ENCODE measurements at regions not wholly inside any gene's neighbourhood (a gene's known extent, or its start where the extent isn't known, plus 50 kb on each side); places are given as distances from the start of the nearest gene placed in this dataset.

GRCh38 chr2:34909992-34910705 is 1311.0 kb upstream of the FAM98A start:
- no peak for DNase-seq

- no peak for DNase-seq
These were observed 1308.7 kb upstream of the FAM98A start for GRCh38 chr2:34907812-34908211.

- no peak for DNase-seq
These were observed 1302.6 kb upstream of the FAM98A start for GRCh38 chr2:34901739-34902138.

GRCh38 chr2:34899079-34899478 is 1300.0 kb upstream of the FAM98A start:
- DNase-seq = no peak

GRCh38 chr2:34892766-34893165 is 1293.7 kb upstream of the FAM98A start:
- DNase-seq = no peak

GRCh38 chr2:34892256-34892655 is 1293.2 kb upstream of the FAM98A start:
- no peak for DNase-seq

- DNase-seq = no peak
These were observed 1276.1 kb upstream of the FAM98A start for GRCh38 chr2:34875091-34875745.

- no peak for DNase-seq
These were observed 1254.5 kb upstream of the FAM98A start for GRCh38 chr2:34853646-34854045.

- DNase-seq = no peak
These were observed 1252.7 kb upstream of the FAM98A start for GRCh38 chr2:34851804-34852203.

GRCh38 chr2:34849827-34850226 is 1250.7 kb upstream of the FAM98A start:
- no peak for DNase-seq

- DNase-seq = no peak
These were observed 1249.6 kb upstream of the FAM98A start for GRCh38 chr2:34848691-34849090.

GRCh38 chr2:34848132-34848531 is 1249.0 kb upstream of the FAM98A start:
- DNase-seq = no peak

GRCh38 chr2:34844629-34845028 is 1245.5 kb upstream of the FAM98A start:
- no peak for DNase-seq

- no peak for DNase-seq
These were observed 1239.3 kb upstream of the FAM98A start for GRCh38 chr2:34838408-34838807.

GRCh38 chr2:34836361-34836760 is 1237.3 kb upstream of the FAM98A start:
- DNase-seq = no peak

GRCh38 chr2:34831096-34831495 is 1232.0 kb upstream of the FAM98A start:
- no peak for DNase-seq

GRCh38 chr2:34828481-34828880 is 1229.4 kb upstream of the FAM98A start:
- no peak for DNase-seq

- no peak for DNase-seq
These were observed 1228.3 kb upstream of the FAM98A start for GRCh38 chr2:34827398-34827797.

GRCh38 chr2:34825686-34826085 is 1226.6 kb upstream of the FAM98A start:
- DNase-seq = no peak

GRCh38 chr2:34822616-34823015 is 1223.5 kb upstream of the FAM98A start:
- no peak for DNase-seq

- no peak for DNase-seq
These were observed 1216.1 kb upstream of the FAM98A start for GRCh38 chr2:34815052-34815741.

GRCh38 chr2:34810456-34810855 is 1211.4 kb upstream of the FAM98A start:
- DNase-seq = no peak

GRCh38 chr2:34808426-34808825 is 1209.3 kb upstream of the FAM98A start:
- no peak for DNase-seq

- no peak for DNase-seq
These were observed 1207.8 kb upstream of the FAM98A start for GRCh38 chr2:34806891-34807290.

All from activated T-cell treated with anti-CD3 and anti-CD28 coated beads, Interleukin-2, amount 50 U/mL, for 48 hours (primary cell).